A673 (cell line): ENCODE measurements at regions not wholly inside any gene's neighbourhood (a gene's known extent, or its start where the extent isn't known, plus 50 kb on each side); places are given as distances from the start of the nearest gene placed in this dataset.

Experiments
- BruUV-seq: library from RNA; stranded (reverse); fragments of 400-500 nt; replicated peaks from 2 replicates; lab custom pipeline; 2021; lab: Mats Ljungman, UMichigan
- CTCF ChIA-PET: fragments of 300-600 bp; sonication (Branson Sonifier 250); formaldehyde crosslinking; loops from one replicate; lab custom pipeline; 2022; ENCODE audit warnings: antibody characterized with exemption; lab: Charles Lee
- POLR2A ChIA-PET: fragments of 300-600 bp; sonication (Branson Sonifier 250); formaldehyde crosslinking; loops from one replicate; lab custom pipeline; 2022; ENCODE audit warnings: antibody characterized with exemption; ENCODE audit not compliant: low non-redundant PET; lab: Charles Lee
- DNase-seq: peaks from one replicate; pipeline ENCODE4 v3.0.0-alpha.2; 2015; ENCODE audit warnings: low spot score
- H3K27ac ChIP-seq: fragments of 200-600 bp; sonication (generic); 2 replicates; pipeline ENCODE4 v1.5.1; 2016; ENCODE audit warnings: mixed run types, low read depth, mild to moderate bottlenecking, mixed read lengths, antibody characterized with exemption, low read length; ENCODE audit not compliant: poor library complexity, severe bottlenecking
- H3K27me3 ChIP-seq: fragments of 200-600 bp; sonication (generic); replicated peaks from 2 replicates; pipeline ENCODE4 v1.6.1; 2017; ENCODE audit warnings: mixed run types, low read depth, mild to moderate bottlenecking, mixed read lengths, antibody characterized with exemption, low read length; ENCODE audit not compliant: insufficient read depth, poor library complexity
- H3K36me3 ChIP-seq: fragments of 200-600 bp; sonication (generic); 2 replicates; pipeline ENCODE4 v1.6.1; 2016; ENCODE audit warnings: mixed run types, mild to moderate bottlenecking, mixed read lengths, antibody characterized with exemption, low read length; ENCODE audit not compliant: insufficient read depth, poor library complexity, severe bottlenecking
- H3K4me1 ChIP-seq: fragments of 200-600 bp; sonication (generic); 2 replicates; pipeline ENCODE4 v1.6.1; 2017; ENCODE audit warnings: mixed run types, mild to moderate bottlenecking, mixed read lengths, antibody characterized with exemption, low read length; ENCODE audit not compliant: insufficient read depth, poor library complexity, severe bottlenecking
- H3K4me3 ChIP-seq: fragments of 200-600 bp; sonication (generic); 2 replicates; pipeline ENCODE4 v1.5.1; 2016; ENCODE audit warnings: low read depth, mixed run types, mild to moderate bottlenecking, mixed read lengths, low read length; ENCODE audit not compliant: poor library complexity, severe bottlenecking
- H3K9me3 ChIP-seq: fragments of 200-600 bp; sonication (generic); 2 replicates; pipeline ENCODE4 v1.6.1; 2016; ENCODE audit warnings: mixed run types, low read depth, mild to moderate bottlenecking, mixed read lengths, antibody characterized with exemption, low read length; ENCODE audit not compliant: poor library complexity, severe bottlenecking
- EZH2 ChIP-seq: fragments of 200-600 bp; sonication (generic); IDR thresholded peaks from 2 replicates; pipeline ENCODE4 v1.6.1; 2017; ENCODE audit warnings: borderline replicate concordance, low read depth, mild to moderate bottlenecking, mixed read lengths, antibody characterized with exemption, low read length; ENCODE audit not compliant: poor library complexity, severe bottlenecking
- intact Hi-C: fragments of 100-400 bp; cut with micrococcal nuclease; formaldehyde crosslinking; loops from one replicate; pipeline ENCODE4 v1.10.0; 2022; ENCODE audit not compliant: unreplicated experiment
- TF ChIP-seq, protein P1 (sequence below): fragments of 300-800, 200-600 bp; sonication (generic); conservative IDR thresholded peaks from 2 replicates; pipeline ENCODE4 v1.5.1; 2017; ENCODE audit warnings: low read depth, mild to moderate bottlenecking, antibody characterized with exemption, low read length, moderate library complexity, mixed read lengths

- POLR2A ChIA-PET = no interaction called here
- Histone ChIP-seq H3K27me3 (no peaks in the 10 kb centered on the region), H3K4me3 (no peak overlapping the region), H3K9me3 (no peaks in the 10 kb centered on the region), H3K4me1 (peaks cover 8% of the 10 kb centered on the region), H3K36me3 (no peaks in the 10 kb centered on the region), H3K27ac (no peak overlapping the region)
- no TSS peak for BruUV-seq
- intact Hi-C loops = no loop called here
- DNase-seq = no peak
- CTCF ChIA-PET = no interaction called here
- TF ChIP-seq, protein P1, sequence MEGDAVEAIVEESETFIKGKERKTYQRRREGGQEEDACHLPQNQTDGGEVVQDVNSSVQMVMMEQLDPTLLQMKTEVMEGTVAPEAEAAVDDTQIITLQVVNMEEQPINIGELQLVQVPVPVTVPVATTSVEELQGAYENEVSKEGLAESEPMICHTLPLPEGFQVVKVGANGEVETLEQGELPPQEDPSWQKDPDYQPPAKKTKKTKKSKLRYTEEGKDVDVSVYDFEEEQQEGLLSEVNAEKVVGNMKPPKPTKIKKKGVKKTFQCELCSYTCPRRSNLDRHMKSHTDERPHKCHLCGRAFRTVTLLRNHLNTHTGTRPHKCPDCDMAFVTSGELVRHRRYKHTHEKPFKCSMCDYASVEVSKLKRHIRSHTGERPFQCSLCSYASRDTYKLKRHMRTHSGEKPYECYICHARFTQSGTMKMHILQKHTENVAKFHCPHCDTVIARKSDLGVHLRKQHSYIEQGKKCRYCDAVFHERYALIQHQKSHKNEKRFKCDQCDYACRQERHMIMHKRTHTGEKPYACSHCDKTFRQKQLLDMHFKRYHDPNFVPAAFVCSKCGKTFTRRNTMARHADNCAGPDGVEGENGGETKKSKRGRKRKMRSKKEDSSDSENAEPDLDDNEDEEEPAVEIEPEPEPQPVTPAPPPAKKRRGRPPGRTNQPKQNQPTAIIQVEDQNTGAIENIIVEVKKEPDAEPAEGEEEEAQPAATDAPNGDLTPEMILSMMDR = no peak
These were observed 222.8 kb downstream of the GAS1 start for GRCh38 chr9:86724529-86724928.

DNA sequence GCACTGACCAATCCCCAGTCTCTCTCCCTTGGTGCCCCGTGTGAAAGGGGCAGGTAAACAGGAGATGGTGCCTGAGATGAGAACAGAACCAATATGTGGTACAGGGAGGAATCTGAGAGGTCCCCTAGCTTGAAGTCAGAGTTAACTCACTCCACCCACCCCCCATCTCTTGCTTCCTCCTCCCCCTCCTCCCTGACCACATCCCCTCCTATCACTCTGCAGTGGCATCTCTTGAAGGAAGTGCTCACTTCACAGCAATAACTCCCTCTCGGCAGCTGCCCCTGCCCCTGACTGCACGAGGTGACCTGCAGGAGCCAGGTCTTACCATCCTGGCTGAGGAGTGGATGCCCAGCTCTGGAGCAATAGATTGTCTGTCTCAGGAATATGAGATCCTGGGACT is 224.0 kb downstream of the GAS1 start:
- TF ChIP-seq, protein P1 = no peak
- no peak for TF ChIP-seq EZH2
- Histone ChIP-seq H3K27ac (no peak overlapping the region), H3K4me3 (no peak overlapping the region), H3K27me3 (no peaks in the 10 kb centered on the region), H3K4me1 (peaks cover 8% of the 10 kb centered on the region), H3K36me3 (no peaks in the 10 kb centered on the region), H3K9me3 (no peaks in the 10 kb centered on the region)
- BruUV-seq = no TSS peak
- no peak for DNase-seq
- CTCF ChIA-PET = no interaction called here
- intact Hi-C loops = no loop called here
- POLR2A ChIA-PET = no interaction called here

DNA sequence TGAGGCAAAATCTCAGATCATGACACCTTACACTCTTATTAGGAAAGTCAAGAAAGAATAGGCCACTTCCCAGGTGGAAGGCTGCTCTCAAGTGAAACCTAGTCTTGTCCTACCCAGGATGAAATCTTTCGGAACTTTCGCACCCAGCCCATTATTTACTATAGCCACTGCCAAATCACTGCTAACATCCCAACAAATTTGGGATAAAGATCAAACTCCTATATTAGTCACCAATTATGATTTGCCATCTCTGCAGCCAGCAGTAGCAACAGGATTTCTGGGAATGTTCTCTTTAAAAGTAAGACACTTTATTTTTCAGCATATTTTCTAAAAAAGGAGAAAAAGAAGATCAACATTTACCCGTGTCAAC is 224.6 kb downstream of the GAS1 start:
- intact Hi-C loops = no loop called here
- no peak overlapping the region for H3K4me3 ChIP-seq
- no TSS peak for BruUV-seq
- TF ChIP-seq, protein P1 = no peak
- no peak for TF ChIP-seq EZH2
- POLR2A ChIA-PET = no interaction called here
- DNase-seq = no peak
- H3K27me3 ChIP-seq = no peaks in the 10 kb centered on the region
- CTCF ChIA-PET = no interaction called here
- no peaks in the 10 kb centered on the region for H3K36me3 ChIP-seq
- H3K27ac ChIP-seq = no peak overlapping the region
- peaks cover 8% of the 10 kb centered on the region for H3K4me1 ChIP-seq
- H3K9me3 ChIP-seq = no peaks in the 10 kb centered on the region
